GM19240 (cell line): ENCODE measurements at regions not wholly inside any gene's neighbourhood (a gene's known extent, or its start where the extent isn't known, plus 50 kb on each side); places are given as distances from the start of the nearest gene placed in this dataset.

ENCODE experiments used
- DNase-seq: peaks from one replicate; pipeline ENCODE4 v3.0.0; 2011; ENCODE audit warnings: low spot score; ENCODE audit not compliant: insufficient read length

- DNase-seq, result no peak
Measured at GRCh38 chr9:120137186-120137840, 442.7 kb downstream of the CDK5RAP2 start.

- no peak for DNase-seq
Measured at GRCh38 chr9:120136696-120137095, 443.3 kb downstream of the CDK5RAP2 start.

GRCh38 chr9:120117081-120117480 is 462.9 kb downstream of the CDK5RAP2 start:
- no peak for DNase-seq

DNA sequence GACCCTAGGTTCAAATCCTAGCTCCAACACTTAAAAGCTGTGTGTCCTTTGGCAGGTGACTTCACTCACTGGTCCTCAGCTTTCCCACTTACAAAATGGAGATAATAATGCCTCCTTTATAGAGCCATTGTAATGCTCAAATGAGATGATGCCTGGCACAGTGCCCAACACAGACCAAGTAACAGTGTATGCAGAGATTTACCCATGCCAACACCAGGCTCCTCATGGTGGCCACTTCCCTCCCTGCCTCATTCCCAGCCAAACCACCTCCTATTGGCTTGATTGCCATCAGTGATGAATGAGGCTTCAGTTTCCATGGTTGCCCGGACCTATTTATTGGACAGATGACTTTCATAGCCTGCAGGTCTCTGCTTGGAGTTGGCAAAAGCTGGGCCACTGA is 469.4 kb downstream of the CDK5RAP2 start:
- no peak for DNase-seq

DNA sequence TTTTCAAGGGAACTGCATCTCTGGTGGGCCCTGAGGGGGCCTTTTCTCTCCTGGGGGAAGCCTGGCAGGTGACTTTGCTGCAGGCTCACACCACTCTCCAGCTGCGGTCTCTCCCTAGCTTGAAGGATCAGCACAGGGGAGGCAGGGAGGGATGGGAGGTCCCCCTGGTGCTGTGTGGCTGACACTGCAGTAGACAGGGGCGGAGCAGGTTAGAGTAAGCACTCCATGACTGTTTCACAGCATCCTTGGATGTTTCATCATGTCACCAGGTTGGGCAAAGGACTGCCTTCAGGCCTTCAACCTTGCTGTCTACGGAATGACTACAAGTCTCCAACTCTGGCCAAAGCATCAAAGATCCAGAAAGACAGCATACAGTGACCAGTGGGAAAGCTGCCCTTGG is 470.7 kb downstream of the CDK5RAP2 start:
- no peak for DNase-seq

GRCh38 chr9:120107138-120107537 is 472.8 kb downstream of the CDK5RAP2 start:
- DNase-seq, result no peak

GRCh38 chr9:120104771-120105170 is 475.2 kb downstream of the CDK5RAP2 start:
- DNase-seq, result no peak

DNA sequence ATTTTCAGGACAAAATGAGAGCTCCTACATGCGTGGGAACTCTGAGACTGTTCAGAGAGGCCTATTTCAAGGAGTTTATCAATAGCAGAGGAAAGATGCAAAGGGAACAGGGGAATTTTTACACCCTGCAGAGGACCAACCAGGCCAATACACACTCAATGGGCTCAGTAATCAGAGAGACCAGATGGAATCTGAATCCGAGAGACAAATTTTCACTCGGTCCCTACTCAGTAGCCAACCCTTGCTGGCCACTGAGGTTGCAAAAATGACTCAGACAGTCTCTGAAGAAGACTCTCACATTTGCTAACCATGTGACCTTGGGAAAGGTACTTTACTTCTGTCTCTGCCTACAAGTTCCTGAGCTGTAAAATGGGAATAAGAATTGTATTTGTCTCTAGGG is 479.4 kb downstream of the CDK5RAP2 start:
- no peak for DNase-seq

DNA sequence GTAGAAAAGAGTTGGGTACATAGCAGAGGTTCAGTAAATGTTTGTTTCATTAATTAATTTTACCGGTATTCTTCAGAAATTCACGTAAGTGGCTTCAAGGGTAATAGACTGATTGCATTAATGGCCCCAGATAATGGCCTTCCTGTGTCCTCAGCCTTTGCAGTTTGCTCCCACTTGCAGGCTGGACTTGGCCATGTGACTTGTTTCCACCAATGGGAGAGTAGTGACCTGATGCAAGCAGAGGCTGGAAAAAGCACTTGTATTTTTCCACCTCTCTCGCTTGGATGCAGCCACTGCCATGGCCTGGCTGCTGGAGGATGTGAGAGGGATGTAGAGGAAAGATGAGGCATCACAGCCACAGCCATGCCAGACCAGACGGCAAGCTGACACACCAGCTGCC is 480.9 kb downstream of the CDK5RAP2 start:
- no peak for DNase-seq

DNA sequence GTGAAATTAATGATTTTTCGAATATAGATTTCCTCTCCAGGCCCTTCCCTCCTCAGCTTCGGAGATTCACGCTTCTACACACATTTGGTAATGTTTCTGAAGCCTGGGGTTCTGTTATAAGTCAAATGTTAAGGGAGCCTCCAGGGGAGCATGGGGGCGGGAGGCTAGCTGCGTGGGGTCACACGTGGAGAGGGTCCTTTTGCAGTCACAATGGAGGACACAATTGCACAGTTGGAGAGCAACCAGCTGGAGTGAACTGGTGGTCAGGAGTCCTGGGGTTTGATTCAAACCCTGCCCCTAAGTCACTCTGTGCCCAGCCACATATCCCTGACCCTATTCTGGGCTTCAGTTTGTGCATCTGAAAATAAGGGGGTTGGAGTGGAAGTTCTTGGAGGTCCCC is 481.4 kb downstream of the CDK5RAP2 start:
- no peak for DNase-seq

DNA sequence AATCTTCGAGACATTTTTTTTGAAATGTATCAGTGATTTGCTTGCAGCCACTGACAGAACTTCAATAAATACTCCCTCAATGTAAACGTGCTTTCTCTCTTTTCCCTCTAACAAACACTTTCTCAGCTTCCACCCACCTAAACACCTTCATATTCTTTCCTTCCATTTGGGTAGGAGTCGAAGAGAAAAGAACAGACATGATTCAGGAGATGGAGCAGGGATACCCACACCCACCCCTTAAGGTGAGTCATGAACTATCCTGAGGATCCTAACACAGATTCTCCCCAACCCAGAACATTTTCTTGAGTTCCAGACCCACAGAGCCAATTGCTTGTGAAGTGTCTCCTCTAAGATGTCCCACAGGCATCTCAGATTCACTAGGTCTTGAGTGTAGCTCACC is 488.8 kb downstream of the CDK5RAP2 start:
- DNase-seq, result no peak

GRCh38 chr9:120080849-120081248 is 499.1 kb downstream of the CDK5RAP2 start:
- no peak for DNase-seq

DNA sequence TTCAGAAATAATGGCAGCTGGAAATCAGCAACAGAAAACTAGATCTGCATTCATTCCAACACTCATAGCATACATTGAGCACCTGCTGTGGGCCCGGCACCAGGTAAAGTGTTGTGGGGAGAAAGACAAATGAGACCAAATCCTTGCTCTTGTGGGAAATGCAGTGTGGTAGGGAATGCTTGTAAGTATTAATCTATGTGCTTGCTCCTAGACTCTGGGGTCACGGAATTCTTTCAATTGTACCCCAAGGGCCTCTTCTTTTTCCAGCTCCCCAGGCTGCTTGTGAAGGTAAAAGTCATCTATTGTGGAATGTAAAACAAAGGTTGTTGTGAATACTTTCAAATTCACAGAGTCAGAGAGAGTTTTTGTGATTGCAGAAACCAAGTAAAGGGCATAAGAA is 501.9 kb downstream of the CDK5RAP2 start:
- DNase-seq, result no peak

- DNase-seq, result no peak
Measured at GRCh38 chr9:120071760-120072159, 508.2 kb downstream of the CDK5RAP2 start.

DNA sequence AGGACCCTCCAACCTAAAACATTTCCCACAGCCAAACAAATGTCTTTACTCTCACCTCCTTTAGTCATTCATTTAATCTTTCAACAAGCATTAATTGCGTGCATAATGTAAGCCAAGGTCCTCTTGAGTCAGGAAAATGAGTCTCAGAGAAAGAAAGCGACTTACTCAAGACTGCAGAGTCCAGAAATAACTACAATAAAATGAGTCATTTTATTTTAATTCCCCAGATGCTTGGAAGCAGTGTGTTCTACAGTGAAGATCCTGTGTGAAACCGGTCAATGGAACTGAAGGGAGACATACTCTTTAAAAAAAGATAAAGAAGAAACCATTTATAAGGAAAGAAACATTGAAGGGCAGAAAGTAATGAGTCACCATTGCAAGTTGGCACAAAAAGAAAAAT is 513.7 kb downstream of the CDK5RAP2 start:
- no peak for DNase-seq

- DNase-seq, result no peak
Measured at GRCh38 chr9:120065151-120065550, 514.8 kb downstream of the CDK5RAP2 start.

GRCh38 chr9:120045011-120045410 is 535.0 kb downstream of the CDK5RAP2 start:
- DNase-seq, result no peak

DNA sequence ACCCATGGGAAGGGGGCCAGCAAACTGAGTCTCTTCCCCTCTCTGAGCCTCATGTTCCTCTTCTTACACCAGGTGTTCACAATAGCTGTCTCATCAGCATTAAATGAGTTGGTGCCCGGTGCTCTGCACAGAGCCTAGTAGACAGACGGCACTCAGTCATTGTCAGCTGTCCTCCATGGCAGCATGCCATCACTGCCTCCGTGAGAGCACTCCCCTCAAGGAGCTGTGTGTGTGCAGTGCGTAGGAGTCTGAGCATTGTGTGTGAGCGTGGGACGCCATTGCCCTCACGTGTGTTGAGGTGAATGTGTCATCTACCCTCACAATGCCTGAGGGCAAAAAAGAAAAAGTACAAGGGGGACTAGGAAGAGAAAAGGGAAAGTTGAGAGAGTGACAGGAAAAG is 536.5 kb downstream of the CDK5RAP2 start:
- no peak for DNase-seq

DNA sequence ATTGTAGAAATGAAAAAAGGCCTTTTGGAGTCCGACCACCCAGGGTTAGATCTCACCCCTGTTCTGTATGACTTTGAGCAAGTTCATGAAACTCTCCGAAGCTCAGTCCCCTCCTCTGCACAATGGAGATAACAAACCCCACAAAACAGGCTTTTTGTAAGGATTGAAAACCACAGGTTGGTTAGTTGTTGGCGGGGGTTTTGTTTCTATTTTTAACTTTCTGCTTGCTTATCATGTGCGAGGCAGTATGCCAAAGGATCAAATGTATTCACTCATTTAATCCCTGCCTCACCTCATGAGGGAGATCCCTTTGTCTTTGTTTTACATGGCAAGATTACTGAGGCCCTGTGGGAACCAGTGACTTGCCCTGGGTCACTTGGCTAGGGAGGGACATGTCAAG is 539.1 kb downstream of the CDK5RAP2 start:
- DNase-seq, result no peak

DNA sequence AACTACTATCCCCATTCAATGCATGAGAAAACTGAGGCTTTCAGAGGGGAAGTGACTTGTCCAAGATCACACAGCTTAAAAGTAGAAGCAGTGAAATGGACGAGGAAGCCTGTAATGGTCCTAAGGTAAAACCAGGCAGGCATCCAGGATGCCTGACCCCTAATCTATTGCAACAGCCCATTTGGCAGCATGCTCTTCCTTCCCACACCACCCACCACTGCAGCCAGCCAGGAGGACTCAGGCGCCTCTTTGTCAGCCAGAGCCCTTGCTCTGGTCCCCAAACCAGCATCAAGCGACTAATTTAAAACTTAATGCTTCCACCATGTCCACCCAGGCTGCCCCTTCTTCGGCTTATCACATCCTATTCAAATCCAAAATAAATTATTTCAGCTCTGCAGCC is 541.6 kb downstream of the CDK5RAP2 start:
- no peak for DNase-seq

- no peak for DNase-seq
Measured at GRCh38 chr9:120032639-120033038, 547.3 kb downstream of the CDK5RAP2 start.

DNA sequence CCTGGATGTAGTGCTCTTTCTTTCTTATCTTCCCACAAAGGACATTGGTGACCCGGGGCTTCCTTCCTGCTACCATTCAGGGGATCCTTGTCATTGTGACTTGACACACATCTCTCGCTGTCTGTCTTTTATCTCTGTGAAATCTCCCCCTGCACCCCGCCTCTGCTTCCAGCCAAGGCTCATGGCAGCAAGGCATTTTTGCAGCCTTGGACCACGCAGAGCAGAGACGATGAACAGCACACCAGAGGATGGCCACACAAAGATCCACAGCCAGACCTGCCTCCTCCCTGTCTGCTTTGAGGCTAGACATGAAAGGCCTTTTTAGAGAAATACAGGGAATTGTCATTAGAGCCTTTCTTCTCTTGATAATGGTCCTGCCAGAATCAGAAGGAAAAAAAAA is 549.1 kb downstream of the CDK5RAP2 start:
- no peak for DNase-seq

GRCh38 chr9:120018550-120018949 is 561.4 kb downstream of the CDK5RAP2 start:
- DNase-seq, result no peak

DNA sequence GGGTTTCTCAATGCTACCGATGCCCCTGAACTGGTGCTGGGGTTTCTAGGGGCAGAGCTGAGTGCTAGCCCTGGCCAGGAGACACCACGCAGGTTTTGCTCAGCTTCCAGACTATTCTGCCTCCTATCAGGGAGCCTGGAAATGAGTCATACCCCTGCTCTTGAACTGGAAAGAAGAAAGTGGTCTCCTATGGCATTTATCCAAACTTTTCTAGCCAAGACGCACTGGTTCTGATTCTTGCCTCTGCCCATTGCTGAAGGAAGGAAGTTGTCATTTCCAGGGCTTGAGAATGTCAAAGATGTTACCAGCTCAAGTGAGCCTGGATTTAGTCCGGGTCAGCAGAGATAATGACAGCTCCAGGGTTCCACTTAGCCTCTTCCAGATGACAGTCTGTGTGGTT is 561.9 kb downstream of the CDK5RAP2 start:
- no peak for DNase-seq
